Activated naive CD4-positive, alpha-beta T cell treated with anti-CD3 and anti-CD28 coated beads, Interleukin-2, amount 50 U/mL, for 24 hours (primary cell): ENCODE measurements at regions not wholly inside any gene's neighbourhood (a gene's known extent, or its start where the extent isn't known, plus 50 kb on each side); places are given as distances from the start of the nearest gene placed in this dataset.
"Not testable (repeated sequence)": the region's sequence is repeated elsewhere in the genome, so short reads cannot be mapped to it uniquely, and the experiment has no call there.

Experiments used
- H3K27ac Mint-ChIP-seq: one replicate; pipeline ENCODE4 v1.8.0; 2021; ENCODE audit warnings: mild to moderate bottlenecking, mixed read lengths
- H3K27me3 Mint-ChIP-seq: one replicate; pipeline ENCODE4 v1.8.0; 2021; ENCODE audit warnings: mixed read lengths
- H3K36me3 Mint-ChIP-seq: one replicate; pipeline ENCODE4 v1.8.0; 2021; ENCODE audit warnings: mixed read lengths
- H3K4me1 Mint-ChIP-seq: one replicate; pipeline ENCODE4 v1.8.0; 2021; ENCODE audit warnings: mixed read lengths
- H3K4me3 Mint-ChIP-seq: one replicate; pipeline ENCODE4 v1.8.0; 2021; ENCODE audit warnings: mild to moderate bottlenecking, mixed read lengths
- H3K9me3 Mint-ChIP-seq: one replicate; pipeline ENCODE4 v1.8.0; 2021; ENCODE audit warnings: mixed read lengths

- H3K4me1 Mint-ChIP-seq, H3K27ac Mint-ChIP-seq, H3K27me3 Mint-ChIP-seq, H3K36me3 Mint-ChIP-seq, H3K9me3 Mint-ChIP-seq, H3K4me3 Mint-ChIP-seq: not testable (repeated sequence)
Measured at GRCh38 chr18:14236356-14237048, 104.3 kb upstream of the ZNF519 start.

DNA sequence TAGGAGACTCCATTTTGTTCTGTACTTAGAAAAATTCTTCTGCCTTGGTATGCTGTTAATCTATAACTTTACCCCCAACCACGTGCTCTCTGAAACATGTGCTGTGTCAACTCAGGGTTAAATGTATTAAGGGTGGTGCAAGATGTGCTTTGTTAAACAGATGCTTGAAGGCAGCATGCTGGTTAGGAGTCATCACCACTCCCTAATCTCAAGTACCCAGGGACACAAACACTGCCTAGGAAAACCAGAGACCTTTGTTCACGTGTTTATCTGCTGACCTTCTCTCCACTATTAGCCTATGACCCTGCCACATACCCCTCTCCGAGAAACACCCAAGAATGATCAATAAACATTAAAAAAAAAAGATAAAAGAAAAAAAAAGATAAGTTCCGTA is 93.0 kb upstream of the ZNF519 start:
- peaks cover 15% of the 10 kb centered on the region for H3K36me3 Mint-ChIP-seq
- H3K4me3 Mint-ChIP-seq, H3K27ac Mint-ChIP-seq, H3K4me1 Mint-ChIP-seq, H3K9me3 Mint-ChIP-seq, H3K27me3 Mint-ChIP-seq: not testable (repeated sequence)

GRCh38 chr18:14224551-14225285 is 92.5 kb upstream of the ZNF519 start:
- not testable (repeated sequence) for H3K27ac Mint-ChIP-seq, H3K9me3 Mint-ChIP-seq, H3K4me3 Mint-ChIP-seq, H3K4me1 Mint-ChIP-seq, H3K27me3 Mint-ChIP-seq
- peaks cover 17% of the 10 kb centered on the region for H3K36me3 Mint-ChIP-seq

GRCh38 chr18:14223919-14224318 is 91.7 kb upstream of the ZNF519 start:
- H3K9me3 Mint-ChIP-seq: not testable (repeated sequence)

GRCh38 chr18:14223231-14223822 is 91.1 kb upstream of the ZNF519 start:
- peaks cover 17% of the 10 kb centered on the region for H3K36me3 Mint-ChIP-seq
- not testable (repeated sequence) for H3K27ac Mint-ChIP-seq, H3K4me3 Mint-ChIP-seq, H3K9me3 Mint-ChIP-seq, H3K4me1 Mint-ChIP-seq, H3K27me3 Mint-ChIP-seq

More at GRCh38 chr18:14223919-14224318, 91.7 kb upstream of the ZNF519 start:
- not testable (repeated sequence) for H3K4me1 Mint-ChIP-seq, H3K4me3 Mint-ChIP-seq, H3K27me3 Mint-ChIP-seq, H3K27ac Mint-ChIP-seq
- H3K36me3 Mint-ChIP-seq: peaks cover 17% of the 10 kb centered on the region

- H3K9me3 Mint-ChIP-seq, H3K27ac Mint-ChIP-seq, H3K4me3 Mint-ChIP-seq, H3K4me1 Mint-ChIP-seq, H3K27me3 Mint-ChIP-seq: not testable (repeated sequence)
- H3K36me3 Mint-ChIP-seq: peaks cover 17% of the 10 kb centered on the region
Measured at GRCh38 chr18:14222354-14223221, 90.4 kb upstream of the ZNF519 start.

DNA sequence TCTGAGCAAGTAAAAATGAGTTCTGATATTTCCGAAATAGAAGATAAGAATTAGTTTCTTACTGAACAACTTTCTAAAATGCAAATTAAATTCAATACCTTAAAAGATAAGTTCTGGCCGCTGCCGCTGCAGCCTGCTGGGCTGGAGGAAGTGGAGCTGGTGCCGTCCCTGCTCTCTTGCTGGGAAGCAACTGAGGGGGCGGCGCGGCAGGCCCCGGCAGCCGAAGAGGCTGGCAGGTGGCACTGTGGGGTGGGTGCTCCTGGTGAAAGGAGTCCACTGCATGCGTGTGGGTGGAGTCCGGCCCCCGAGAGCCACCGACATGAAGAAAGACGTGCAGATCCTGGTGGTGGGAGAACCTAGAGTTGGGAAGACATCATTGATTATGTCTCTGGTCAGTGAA is 89.5 kb upstream of the ZNF519 start:
- Mint-ChIP-seq H3K36me3 (peaks cover 17% of the 10 kb centered on the region), H3K9me3 (no peaks in the 10 kb centered on the region), H3K4me1 (no peaks in the 10 kb centered on the region), H3K27ac (no peak overlapping the region), H3K4me3 (no peak overlapping the region), H3K27me3 (no peaks in the 10 kb centered on the region)

DNA sequence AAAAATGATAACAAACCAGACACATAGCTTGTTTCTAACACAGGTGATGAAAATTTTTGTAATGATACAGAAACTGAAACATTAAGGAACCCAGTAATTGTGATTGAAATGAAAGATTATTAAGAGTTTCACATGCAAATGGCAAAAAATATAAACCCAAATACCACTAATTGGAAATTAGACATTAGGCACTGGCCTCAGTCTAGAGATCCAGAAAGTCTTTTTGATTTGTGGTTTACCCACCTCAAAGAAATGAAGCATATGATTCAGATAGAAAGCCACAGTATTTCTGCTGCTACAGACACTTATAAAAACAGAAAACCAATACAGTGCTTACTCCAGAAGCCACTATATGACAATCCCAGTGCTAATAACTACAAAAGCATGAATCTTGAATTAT is 83.7 kb upstream of the ZNF519 start:
- H3K36me3 Mint-ChIP-seq: peaks cover 11% of the 10 kb centered on the region
- H3K9me3 Mint-ChIP-seq, H3K4me3 Mint-ChIP-seq, H3K27ac Mint-ChIP-seq, H3K27me3 Mint-ChIP-seq, H3K4me1 Mint-ChIP-seq: not testable (repeated sequence)

DNA sequence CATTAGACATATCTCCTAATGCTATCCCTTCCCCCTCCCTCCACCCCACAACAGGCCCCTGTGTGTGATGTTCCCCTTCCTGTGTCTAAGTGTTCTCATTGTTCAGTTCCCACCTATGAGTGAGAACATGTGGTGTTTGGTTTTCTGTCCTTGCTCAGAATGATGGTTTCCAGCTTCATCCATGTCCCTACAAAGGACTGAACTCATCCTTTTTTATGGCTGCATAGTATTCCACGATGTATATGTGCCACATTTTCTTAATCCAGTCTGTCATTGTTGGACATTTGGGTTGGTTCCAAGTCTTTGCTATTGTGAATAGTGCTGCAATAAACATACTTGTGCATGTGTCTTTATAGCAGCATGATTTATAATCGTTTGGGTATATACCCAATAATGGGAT is 71.2 kb upstream of the ZNF519 start:
- H3K9me3 Mint-ChIP-seq, H3K36me3 Mint-ChIP-seq, H3K27ac Mint-ChIP-seq, H3K4me1 Mint-ChIP-seq, H3K27me3 Mint-ChIP-seq, H3K4me3 Mint-ChIP-seq: not testable (repeated sequence)

- not testable (repeated sequence) for H3K27me3 Mint-ChIP-seq, H3K4me1 Mint-ChIP-seq, H3K27ac Mint-ChIP-seq, H3K36me3 Mint-ChIP-seq, H3K4me3 Mint-ChIP-seq, H3K9me3 Mint-ChIP-seq
Measured at GRCh38 chr18:14190776-14191442, 58.7 kb upstream of the ZNF519 start.

GRCh38 chr18:14189858-14190257 is 57.6 kb upstream of the ZNF519 start:
- Mint-ChIP-seq H3K36me3 (peaks cover 2% of the 10 kb centered on the region), H3K4me3 (no peak overlapping the region), H3K9me3 (no peaks in the 10 kb centered on the region), H3K4me1 (peaks cover 4% of the 10 kb centered on the region), H3K27me3 (no peaks in the 10 kb centered on the region), H3K27ac (no peak overlapping the region)

DNA sequence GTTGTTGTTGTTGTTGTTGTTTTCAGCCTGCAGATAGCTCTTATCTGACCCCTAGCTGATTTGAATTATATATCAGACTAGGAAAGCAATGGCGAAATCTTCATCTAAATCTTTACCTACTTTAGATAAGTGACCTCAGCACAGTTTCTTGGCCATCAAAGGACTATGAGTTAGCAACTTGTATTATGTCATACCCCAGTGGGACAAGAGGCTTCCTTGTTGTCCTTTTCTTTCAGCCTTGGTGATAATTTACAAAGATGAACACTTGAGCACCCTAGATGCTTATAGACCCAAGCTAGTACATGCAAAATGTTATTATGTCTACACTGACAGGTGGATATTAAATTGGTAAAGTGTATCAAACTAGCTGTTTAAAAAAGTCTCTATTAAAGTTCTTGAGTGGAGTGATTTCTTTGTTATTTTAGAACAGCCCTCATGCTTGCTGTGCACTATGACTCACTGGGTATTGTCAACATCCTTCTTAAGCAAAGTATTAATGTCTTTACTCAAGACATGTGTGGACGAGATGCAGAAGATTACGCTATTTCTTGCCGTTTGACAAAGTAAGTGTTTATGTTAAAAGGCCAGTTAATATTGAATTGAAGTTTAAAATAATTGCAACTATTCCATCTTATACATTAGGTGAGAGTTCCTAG is 56.6 kb upstream of the ZNF519 start:
- H3K4me1 Mint-ChIP-seq, H3K9me3 Mint-ChIP-seq, H3K4me3 Mint-ChIP-seq, H3K27me3 Mint-ChIP-seq, H3K27ac Mint-ChIP-seq, H3K36me3 Mint-ChIP-seq: not testable (repeated sequence)
